Fibroblast of the conjunctiva (primary cell): ENCODE measurements at regions not wholly inside any gene's neighbourhood (a gene's known extent, or its start where the extent isn't known, plus 50 kb on each side); places are given as distances from the start of the nearest gene placed in this dataset.
A peak's percentile ranks its signal among the peaks of the same experiment; 100 is the strongest.
"Not testable (repeated sequence)": the region's sequence is repeated elsewhere in the genome, so short reads cannot be mapped to it uniquely, and the experiment has no call there.

Experiments used
- DNase-seq: peaks from one replicate; pipeline ENCODE4 v3.0.0-alpha.2; 2010; ENCODE audit warnings: low read depth

DNA sequence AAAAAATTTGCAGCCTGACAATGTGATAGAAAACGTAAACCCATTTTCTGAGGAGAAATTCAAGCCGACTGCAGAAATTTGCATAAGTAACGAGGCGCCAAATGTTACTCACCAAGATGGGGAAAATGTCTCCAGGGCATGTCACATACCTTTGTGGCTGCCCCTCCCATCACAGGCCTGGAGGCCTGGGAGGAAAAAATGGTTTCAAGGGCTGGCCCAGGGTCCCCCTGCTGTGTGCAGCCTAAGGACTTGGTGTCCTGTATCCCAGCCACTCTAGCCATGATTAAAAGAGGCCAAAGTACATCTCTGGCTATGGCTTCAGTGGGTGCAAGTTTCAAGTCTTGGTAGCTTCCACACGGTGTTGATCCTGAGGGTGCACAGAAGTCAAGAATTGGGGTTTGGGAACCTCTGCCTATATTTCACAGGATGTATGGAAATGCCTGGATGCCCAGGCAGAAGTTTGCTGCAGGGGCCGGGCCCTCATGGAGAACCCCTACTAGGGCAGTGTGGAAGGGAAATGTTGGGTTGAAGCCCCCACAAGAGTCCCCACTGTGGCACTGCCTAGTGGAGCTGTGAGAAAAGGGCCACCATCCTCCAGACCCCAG lies 1842.3 kb downstream of the PCDH9 start:
- DNase-seq, result no peak

- no peak for DNase-seq
Measured at GRCh38 chr13:65378943-65379519, 1851.1 kb downstream of the PCDH9 start.

DNA sequence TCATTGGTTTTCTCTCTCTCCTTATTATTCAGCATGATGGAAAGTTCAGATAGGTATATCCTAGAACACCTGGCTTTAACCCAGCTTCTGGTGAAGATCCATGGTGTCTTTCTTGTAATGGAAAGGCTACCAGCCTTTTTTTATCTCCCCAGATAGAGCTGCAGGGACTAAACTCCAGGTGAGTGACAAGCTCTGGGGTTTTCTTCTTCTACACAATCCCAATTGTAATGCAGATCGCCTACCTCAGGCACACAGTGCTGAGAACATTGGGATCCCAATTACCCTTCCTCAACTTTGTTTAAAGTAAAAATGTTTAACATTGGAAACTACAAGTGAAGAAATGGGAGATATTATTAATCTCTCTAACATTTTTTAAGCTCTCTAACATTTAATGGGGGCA lies 1851.7 kb downstream of the PCDH9 start:
- no peak for DNase-seq

- DNase-seq, result no peak
Measured at GRCh38 chr13:65368832-65369231, 1861.3 kb downstream of the PCDH9 start.

- no peak for DNase-seq
Measured at GRCh38 chr13:65353951-65354350, 1876.2 kb downstream of the PCDH9 start.

DNA sequence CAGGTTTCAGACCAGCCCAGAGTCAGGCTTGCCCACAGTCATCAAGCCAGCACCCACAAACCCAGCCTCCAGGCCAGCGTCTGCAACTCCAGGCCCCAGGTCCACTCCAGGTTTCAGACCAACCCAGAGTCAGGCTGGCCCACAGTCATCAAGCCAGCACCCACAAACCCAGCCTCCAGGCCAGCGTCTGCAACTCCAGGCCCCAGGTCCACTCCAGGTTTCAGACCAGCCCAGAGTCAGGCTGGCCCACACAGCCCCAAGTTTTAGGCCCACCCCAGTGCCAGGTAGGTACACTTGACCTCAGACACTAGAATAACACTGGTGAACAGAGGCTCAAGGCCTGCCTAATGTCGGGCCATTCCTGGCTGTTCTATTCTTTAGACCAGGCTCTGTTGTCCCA lies 1877.0 kb downstream of the PCDH9 start:
- not testable (repeated sequence) for DNase-seq

- DNase-seq, result no peak
Measured at GRCh38 chr13:65347420-65348030, 1882.6 kb downstream of the PCDH9 start.

GRCh38 chr13:65343898-65344663 lies 1886.1 kb downstream of the PCDH9 start:
- DNase-seq, result no peak

- DNase-seq, result no peak
Measured at GRCh38 chr13:65342541-65343337, 1887.4 kb downstream of the PCDH9 start.

GRCh38 chr13:65339241-65339640 lies 1890.9 kb downstream of the PCDH9 start:
- no peak for DNase-seq

DNA sequence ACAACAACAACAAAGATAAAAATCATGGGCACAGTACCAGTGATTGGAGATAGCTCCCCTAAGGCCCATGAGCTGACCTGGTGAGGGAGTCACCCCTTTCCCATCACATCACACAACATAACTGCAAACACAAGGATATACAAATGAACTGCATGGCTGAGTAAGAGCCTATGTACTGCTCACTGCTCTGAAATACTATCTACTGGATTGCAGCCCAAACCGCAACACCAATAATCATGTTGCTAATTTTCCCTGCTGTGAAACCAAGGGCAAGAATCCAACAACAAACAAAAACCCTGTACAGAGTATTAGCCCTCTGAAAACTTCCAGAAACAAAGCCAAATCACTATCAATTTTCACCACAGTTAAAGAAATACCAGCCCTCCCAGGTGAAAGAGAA lies 1893.2 kb downstream of the PCDH9 start:
- DNase-seq, result peak; percentile 26

- DNase-seq, result no peak
Measured at GRCh38 chr13:65336087-65336749, 1893.9 kb downstream of the PCDH9 start.

- no peak for DNase-seq
Measured at GRCh38 chr13:65330691-65331090, 1899.4 kb downstream of the PCDH9 start.

GRCh38 chr13:65330287-65330686 lies 1899.8 kb downstream of the PCDH9 start:
- no peak for DNase-seq

DNA sequence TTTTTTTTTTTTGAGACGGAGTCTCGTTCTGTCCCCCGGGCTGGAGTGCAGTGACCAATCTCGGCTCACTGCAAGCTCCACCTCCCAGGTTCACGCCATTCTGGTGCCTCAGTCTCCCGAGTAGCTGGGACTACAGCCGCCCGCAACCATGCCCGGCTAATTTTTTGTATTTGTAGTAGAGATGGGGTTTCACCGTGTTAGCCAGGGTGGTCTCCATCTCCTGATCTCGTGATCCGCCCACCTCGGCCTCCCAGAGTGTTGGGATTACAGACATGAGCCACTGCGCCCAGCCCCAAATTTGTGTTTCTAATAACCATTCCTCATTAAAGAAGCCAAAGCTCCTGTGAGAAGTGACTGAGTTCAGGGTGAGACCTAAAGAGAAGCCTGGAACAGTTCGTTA lies 1906.9 kb downstream of the PCDH9 start:
- not testable (repeated sequence) for DNase-seq

GRCh38 chr13:65321423-65321822 lies 1908.7 kb downstream of the PCDH9 start:
- not testable (repeated sequence) for DNase-seq

GRCh38 chr13:65314008-65314407 lies 1916.1 kb downstream of the PCDH9 start:
- DNase-seq, result no peak

- DNase-seq, result no peak
Measured at GRCh38 chr13:65310663-65311328, 1919.3 kb downstream of the PCDH9 start.

GRCh38 chr13:65309906-65310305 lies 1920.2 kb downstream of the PCDH9 start:
- no peak for DNase-seq

DNA sequence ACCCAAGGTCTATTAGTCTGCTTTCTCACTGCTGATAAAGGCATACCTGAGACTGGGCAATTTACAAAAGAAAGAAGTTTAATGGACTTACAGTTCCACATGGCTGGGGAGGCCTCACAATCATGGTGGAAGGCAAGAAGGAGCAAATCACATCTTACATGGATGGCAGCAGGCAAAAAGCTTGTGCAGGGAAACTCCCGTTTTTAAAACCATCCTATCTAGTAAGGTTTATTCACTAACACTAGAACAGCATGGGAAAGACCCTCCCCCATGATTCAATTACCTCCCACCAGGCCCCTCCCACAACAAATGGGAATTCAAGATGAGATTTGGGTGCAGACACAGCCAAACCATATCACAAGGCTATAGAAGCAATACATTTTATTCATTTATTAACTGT lies 1921.4 kb downstream of the PCDH9 start:
- DNase-seq, result not testable (repeated sequence)

- DNase-seq, result no peak
Measured at GRCh38 chr13:65307056-65307455, 1923.1 kb downstream of the PCDH9 start.
